ENCODE measurements at regions not wholly inside any gene's neighbourhood (a gene's known extent, or its start where the extent isn't known, plus 50 kb on each side); places are given as distances from the start of the nearest gene placed in this dataset.

GRCh38 chr10:33801705-33802104 is 467.2 kb upstream of the NRP1 start:
- intact Hi-C loops (cut with DNase I): loop anchor here (2.0 kb wide), 1 partner anchor 467 kb away; the partner anchor contains the start of gene NRP1
- no peak for DNase-seq (ENCODE audit: low spot score)

GRCh38 chr10:33800986-33801385 is 466.5 kb upstream of the NRP1 start:
- intact Hi-C loops (cut with DNase I): loop anchor here (2.0 kb wide), 1 partner anchor 466 kb away; the partner anchor contains the start of gene NRP1
- DNase-seq (ENCODE audit: low spot score): no peak

- intact Hi-C loops (cut with DNase I): loop anchor here (2.0 kb wide), 1 partner anchor 466 kb away; the partner anchor contains the start of gene NRP1
- DNase-seq (ENCODE audit: low spot score): no peak
These were observed 466.1 kb upstream of the NRP1 start for GRCh38 chr10:33800545-33800944.

- intact Hi-C loops (cut with DNase I): loop anchor here (2.0 kb wide), 1 partner anchor 465 kb away; the partner anchor contains the start of gene NRP1
- no peak for DNase-seq (ENCODE audit: low spot score)
These were observed 465.5 kb upstream of the NRP1 start for GRCh38 chr10:33799944-33800323.

DNA sequence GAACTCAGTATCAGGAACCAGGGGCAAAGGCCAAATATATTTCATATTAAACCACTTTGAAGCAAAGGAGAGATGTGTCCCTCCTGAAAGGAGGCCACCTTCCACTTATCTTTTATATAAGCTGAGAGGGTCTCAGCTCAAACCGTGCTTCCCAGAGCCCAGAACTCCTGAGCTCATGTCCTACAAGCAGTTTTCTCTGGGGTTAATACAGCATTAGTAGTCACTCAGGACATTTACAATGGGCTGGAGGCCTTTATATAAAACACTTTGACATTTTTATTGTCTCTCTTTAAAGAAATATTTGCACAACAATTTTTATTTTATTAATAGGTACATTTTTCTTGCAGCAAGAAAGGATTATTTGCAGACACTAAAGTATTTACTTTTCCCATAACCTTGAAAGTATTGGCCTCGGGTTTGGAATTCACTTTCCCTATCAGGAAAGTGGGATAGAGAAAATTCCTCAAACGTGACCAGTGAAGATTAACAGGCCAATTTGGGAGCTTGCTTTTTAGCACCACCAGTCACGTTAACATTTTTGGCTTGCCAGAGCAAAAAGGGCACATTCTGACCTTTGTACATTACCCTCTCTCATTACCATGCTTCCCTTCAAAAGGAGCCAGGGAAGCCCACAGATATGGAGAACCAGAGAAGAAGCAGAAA is 464.9 kb upstream of the NRP1 start:
- intact Hi-C loops (cut with DNase I): no loop called here
- no peak for DNase-seq (ENCODE audit: low spot score)

- no peak for DNase-seq (ENCODE audit: low spot score)
- intact Hi-C loops (cut with DNase I): no loop called here
These were observed 464.3 kb upstream of the NRP1 start for GRCh38 chr10:33798754-33799153.

- intact Hi-C loops (cut with DNase I): no loop called here
- DNase-seq (ENCODE audit: low spot score): no peak
These were observed 462.2 kb upstream of the NRP1 start for GRCh38 chr10:33796680-33797079.

- intact Hi-C loops (cut with DNase I): no loop called here
- DNase-seq (ENCODE audit: low spot score): no peak
These were observed 461.1 kb upstream of the NRP1 start for GRCh38 chr10:33795529-33795928.

DNA sequence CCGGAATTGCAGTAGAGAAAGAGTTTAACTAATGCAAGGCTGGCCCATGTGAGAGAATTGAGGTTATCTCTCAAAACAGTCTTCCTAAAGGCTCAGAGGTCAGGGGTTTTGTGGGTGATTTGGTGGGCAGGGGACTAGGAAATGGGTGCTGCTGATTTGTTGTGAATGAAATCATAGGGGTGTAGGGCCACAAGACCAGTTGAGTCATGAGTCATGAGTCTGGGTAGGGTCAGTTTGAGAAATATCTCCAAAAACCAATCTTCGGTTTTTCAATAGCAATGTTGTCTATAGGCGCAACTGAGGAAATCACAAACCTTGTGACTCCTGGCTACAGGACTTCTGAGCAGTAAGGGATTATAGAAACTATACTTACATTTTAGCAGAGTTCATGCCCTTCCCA is 460.0 kb upstream of the NRP1 start:
- intact Hi-C loops (cut with DNase I): no loop called here
- DNase-seq (ENCODE audit: low spot score): no peak

DNA sequence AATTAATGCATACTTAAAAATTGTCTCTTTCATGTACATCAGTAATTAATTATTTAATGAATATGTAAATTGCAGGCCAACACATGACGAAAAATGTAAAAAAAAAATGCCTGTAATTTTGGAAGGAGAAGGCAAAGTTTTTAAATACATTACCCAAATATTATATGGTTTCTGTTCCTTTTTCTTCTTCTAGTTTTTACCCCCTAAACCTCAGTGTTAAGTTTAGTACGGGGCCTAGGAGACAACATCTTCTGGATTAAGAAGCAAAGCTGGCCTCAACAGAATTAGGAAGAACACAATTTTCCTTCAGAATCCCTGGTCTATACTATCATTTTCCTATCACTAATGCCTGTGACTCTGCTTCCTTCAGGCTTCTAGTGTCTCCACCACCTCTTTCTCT is 459.3 kb upstream of the NRP1 start:
- intact Hi-C loops (cut with DNase I): no loop called here
- DNase-seq (ENCODE audit: low spot score): no peak

- intact Hi-C loops (cut with DNase I): no loop called here
- DNase-seq (ENCODE audit: low spot score): no peak
These were observed 456.8 kb upstream of the NRP1 start for GRCh38 chr10:33791272-33791660.

- intact Hi-C loops (cut with DNase I): no loop called here
- DNase-seq (ENCODE audit: low spot score): no peak
These were observed 456.2 kb upstream of the NRP1 start for GRCh38 chr10:33790521-33791271.

DNA sequence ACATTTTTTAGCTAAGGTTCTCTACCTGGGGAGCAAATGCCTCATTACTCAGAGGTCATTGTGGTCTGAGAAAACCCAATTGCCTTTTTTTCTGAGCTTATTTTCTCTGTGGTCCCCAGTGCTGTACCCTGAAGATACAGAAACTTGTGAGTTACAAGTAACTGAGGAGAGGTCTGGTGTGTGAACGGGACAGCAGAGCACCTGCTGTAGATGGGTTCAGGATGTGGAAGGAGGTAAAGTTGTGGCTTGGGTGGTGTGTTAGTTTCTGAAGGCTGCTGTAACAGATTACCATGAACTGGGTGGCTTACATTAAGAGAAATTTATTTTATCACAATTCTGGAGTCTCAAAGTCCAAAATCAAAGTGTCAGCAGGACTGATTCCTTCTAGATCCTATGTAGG is 449.1 kb upstream of the NRP1 start:
- DNase-seq (ENCODE audit: low spot score): no peak
- intact Hi-C loops (cut with DNase I): no loop called here

DNA sequence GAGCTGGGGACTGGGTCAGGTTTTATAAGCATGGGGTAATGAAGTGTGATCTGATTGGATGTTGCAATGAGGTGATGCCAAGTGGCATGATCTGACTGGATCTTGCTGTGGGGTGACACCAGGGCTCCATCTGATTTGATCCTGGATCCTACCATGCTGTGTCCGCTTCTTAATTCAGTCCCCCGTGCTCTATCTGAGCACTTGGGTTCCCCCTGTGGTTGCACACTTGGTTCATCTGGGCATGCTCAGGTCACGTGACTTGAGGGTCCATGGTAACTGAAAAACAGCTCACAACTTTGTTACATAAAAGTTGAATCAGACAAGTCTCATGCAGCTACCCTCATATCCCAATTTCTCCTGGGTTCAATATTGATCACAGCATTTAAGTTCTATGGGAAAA is 448.6 kb upstream of the NRP1 start:
- intact Hi-C loops (cut with DNase I): no loop called here
- DNase-seq (ENCODE audit: low spot score): no peak

GRCh38 chr10:33781606-33782395 is 447.3 kb upstream of the NRP1 start:
- intact Hi-C loops (cut with DNase I): no loop called here
- DNase-seq (ENCODE audit: low spot score): no peak

DNA sequence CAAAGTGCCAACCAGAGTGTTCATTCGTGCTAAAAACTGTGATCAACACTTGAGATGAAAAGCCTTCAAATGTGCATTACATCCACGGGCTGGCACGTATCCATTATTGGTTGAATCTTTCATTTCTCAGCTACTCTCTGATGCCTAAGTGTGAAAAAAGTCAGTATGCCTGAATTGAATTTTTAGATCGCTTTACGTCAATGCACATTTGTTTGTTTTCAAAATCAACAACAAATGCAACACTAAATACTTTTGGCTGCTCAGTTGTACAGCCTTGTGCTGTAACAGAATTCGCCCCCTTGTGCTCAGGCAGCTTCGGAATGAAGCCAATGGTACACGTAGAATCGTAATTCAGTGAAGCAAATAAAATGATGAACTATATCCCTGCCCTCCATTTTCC is 446.5 kb upstream of the NRP1 start:
- DNase-seq (ENCODE audit: low spot score): no peak
- intact Hi-C loops (cut with DNase I): no loop called here

- intact Hi-C loops (cut with DNase I): no loop called here
- DNase-seq (ENCODE audit: low spot score): no peak
These were observed 442.8 kb upstream of the NRP1 start for GRCh38 chr10:33777223-33777622.

- intact Hi-C loops (cut with DNase I): no loop called here
- DNase-seq (ENCODE audit: low spot score): no peak
These were observed 442.1 kb upstream of the NRP1 start for GRCh38 chr10:33776419-33777070.

- intact Hi-C loops (cut with DNase I): no loop called here
- DNase-seq (ENCODE audit: low spot score): no peak
These were observed 440.4 kb upstream of the NRP1 start for GRCh38 chr10:33774857-33775256.

DNA sequence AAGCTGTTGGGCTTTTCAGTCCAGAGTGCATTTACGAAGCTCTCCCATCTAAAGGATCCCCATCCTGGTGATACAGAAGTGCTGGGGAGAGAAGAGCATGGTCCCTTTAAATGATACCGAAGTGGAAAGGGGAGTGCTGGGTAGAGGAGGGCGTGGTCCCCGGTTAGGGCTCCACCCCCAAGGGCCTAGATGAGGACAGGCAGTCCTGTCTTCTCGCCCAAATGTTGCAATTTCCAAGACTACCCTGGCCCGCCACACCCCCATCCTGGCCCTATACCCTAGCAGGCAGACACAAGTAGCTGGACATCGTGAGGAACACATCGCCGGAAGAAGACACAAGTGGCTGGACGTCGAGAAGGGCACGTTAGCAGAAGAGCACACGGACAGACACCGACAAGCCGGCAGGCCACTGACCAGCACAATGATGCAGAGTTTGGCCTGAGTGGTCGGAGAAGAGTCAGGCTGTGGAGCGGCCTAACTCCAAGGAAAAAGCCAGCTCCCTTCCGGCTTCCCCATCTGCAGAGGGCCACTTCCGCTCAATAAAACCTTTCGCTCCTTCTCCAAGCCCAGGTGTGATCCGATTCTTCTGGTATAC is 439.5 kb upstream of the NRP1 start:
- DNase-seq (ENCODE audit: low spot score): no peak
- intact Hi-C loops (cut with DNase I): no loop called here

All from cardiac septum (tissue), 1 donor.